ENCODE measurements at regions not wholly inside any gene's neighbourhood (a gene's known extent, or its start where the extent isn't known, plus 50 kb on each side); places are given as distances from the start of the nearest gene placed in this dataset.
"Not testable (repeated sequence)": the region's sequence is repeated elsewhere in the genome, so short reads cannot be mapped to it uniquely, and the experiment has no call there.

GRCh38 chr5:157942595-157942994 lies 83.7 kb upstream of the CLINT1 start:
- DNase-seq (no peak), ATAC-seq (ENCODE audit: low read depth in 2 of 2) (no peak)
- Histone ChIP-seq H3K4me3 (ENCODE audit: low read depth, low read length) (no peak overlapping the region), H3K4me1 (ENCODE audit: control insufficient read depth, insufficient read depth, low read length, poor library complexity, severe bottlenecking) (no peaks in the 10 kb centered on the region), H3K27ac (ENCODE audit: insufficient read depth, low read length, poor library complexity, severe bottlenecking) (no peak overlapping the region), H3K9me3 (ENCODE audit: control insufficient read depth in 2 of 2, low read length in 2 of 2) (no peaks in the 10 kb centered on the region), H3K27me3 (ENCODE audit: control insufficient read depth, insufficient read depth, low read length) (no peaks in the 10 kb centered on the region), H3K36me3 (ENCODE audit: control insufficient read depth, insufficient read depth, low read length) (no peaks in the 10 kb centered on the region)
- Mint-ChIP-seq H3K9me3 (peaks cover 0 to 1% (median 0%) of the 10 kb centered on the region in 7 donors), H3K4me3 (no peak overlapping the region), H3K27ac (no peak overlapping the region), H3K36me3 (no peaks in the 10 kb centered on the region), H3K4me1 (no peaks in the 10 kb centered on the region), H3K27me3 (no peaks in the 10 kb centered on the region)

- Mint-ChIP-seq H3K9me3 (peaks cover 0 to 3% (median 1%) of the 10 kb centered on the region in 7 donors), H3K4me1 (no peaks in the 10 kb centered on the region), H3K36me3 (no peaks in the 10 kb centered on the region), H3K4me3 (no peak overlapping the region), H3K27ac (no peak overlapping the region), H3K27me3 (peaks cover 4% of the 10 kb centered on the region)
- no peaks in the 10 kb centered on the region for H3K4me1 ChIP-seq (ENCODE audit: control insufficient read depth, insufficient read depth, low read length, poor library complexity, severe bottlenecking)
- no peak for DNase-seq
- no peak overlapping the region for H3K4me3 ChIP-seq (ENCODE audit: low read depth, low read length)
- no peaks in the 10 kb centered on the region for H3K27me3 ChIP-seq (ENCODE audit: control insufficient read depth, insufficient read depth, low read length)
- ATAC-seq (ENCODE audit: low read depth in 2 of 2) = no peak
- no peaks in the 10 kb centered on the region for H3K36me3 ChIP-seq (ENCODE audit: control insufficient read depth, insufficient read depth, low read length)
- no peaks in the 10 kb centered on the region for H3K9me3 ChIP-seq (ENCODE audit: control insufficient read depth in 2 of 2, low read length in 2 of 2)
- no peak overlapping the region for H3K27ac ChIP-seq (ENCODE audit: insufficient read depth, low read length, poor library complexity, severe bottlenecking)
These were observed 82.7 kb upstream of the CLINT1 start for GRCh38 chr5:157941616-157942015.

- not testable (repeated sequence) for H3K36me3 Mint-ChIP-seq
These were observed 79.2 kb upstream of the CLINT1 start for GRCh38 chr5:157938101-157938500.

GRCh38 chr5:157936776-157937501 lies 78.0 kb upstream of the CLINT1 start:
- H3K36me3 Mint-ChIP-seq; H3K27me3 Mint-ChIP-seq; ATAC-seq (ENCODE audit: low read depth in 2 of 2); H3K4me1 Mint-ChIP-seq; H3K36me3 ChIP-seq (ENCODE audit: control insufficient read depth, insufficient read depth, low read length); H3K27ac ChIP-seq (ENCODE audit: insufficient read depth, low read length, poor library complexity, severe bottlenecking); H3K9me3 ChIP-seq (ENCODE audit: control insufficient read depth in 2 of 2, low read length in 2 of 2); H3K4me1 ChIP-seq (ENCODE audit: control insufficient read depth, insufficient read depth, low read length, poor library complexity, severe bottlenecking); H3K27me3 ChIP-seq (ENCODE audit: control insufficient read depth, insufficient read depth, low read length); DNase-seq; H3K4me3 ChIP-seq (ENCODE audit: low read depth, low read length); H3K4me3 Mint-ChIP-seq; H3K27ac Mint-ChIP-seq: not testable (repeated sequence)
- peaks cover 0 to 16% (median 7%) of the 10 kb centered on the region in 7 donors for H3K9me3 Mint-ChIP-seq

More at GRCh38 chr5:157938101-157938500, 79.2 kb upstream of the CLINT1 start:
- not testable (repeated sequence) for H3K36me3 ChIP-seq (ENCODE audit: control insufficient read depth, insufficient read depth, low read length); DNase-seq; H3K27ac Mint-ChIP-seq; H3K27me3 ChIP-seq (ENCODE audit: control insufficient read depth, insufficient read depth, low read length); H3K4me3 Mint-ChIP-seq; H3K27ac ChIP-seq (ENCODE audit: insufficient read depth, low read length, poor library complexity, severe bottlenecking); H3K4me1 ChIP-seq (ENCODE audit: control insufficient read depth, insufficient read depth, low read length, poor library complexity, severe bottlenecking); H3K4me1 Mint-ChIP-seq; H3K27me3 Mint-ChIP-seq; H3K4me3 ChIP-seq (ENCODE audit: low read depth, low read length); ATAC-seq (ENCODE audit: low read depth in 2 of 2); H3K9me3 ChIP-seq (ENCODE audit: control insufficient read depth in 2 of 2, low read length in 2 of 2)
- H3K9me3 Mint-ChIP-seq = peaks cover 0 to 16% (median 7%) of the 10 kb centered on the region in 7 donors

- no peak for ATAC-seq (ENCODE audit: low read depth in 2 of 2)
- H3K27ac Mint-ChIP-seq = no peak overlapping the region
- no peak for DNase-seq
- Histone ChIP-seq H3K27ac (ENCODE audit: insufficient read depth, low read length, poor library complexity, severe bottlenecking) (no peak overlapping the region), H3K4me1 (ENCODE audit: control insufficient read depth, insufficient read depth, low read length, poor library complexity, severe bottlenecking) (no peaks in the 10 kb centered on the region), H3K27me3 (ENCODE audit: control insufficient read depth, insufficient read depth, low read length) (no peaks in the 10 kb centered on the region), H3K36me3 (ENCODE audit: control insufficient read depth, insufficient read depth, low read length) (no peaks in the 10 kb centered on the region), H3K4me3 (ENCODE audit: low read depth, low read length) (no peak overlapping the region), H3K9me3 (ENCODE audit: control insufficient read depth in 2 of 2, low read length in 2 of 2) (peaks cover 8 to 10% of the 10 kb centered on the region in 2 experiments)
- H3K4me1 Mint-ChIP-seq = no peaks in the 10 kb centered on the region
- peaks cover 4% of the 10 kb centered on the region for H3K36me3 Mint-ChIP-seq
- peaks cover 5% of the 10 kb centered on the region for H3K27me3 Mint-ChIP-seq
- no peak overlapping the region for H3K4me3 Mint-ChIP-seq
- H3K9me3 Mint-ChIP-seq = peaks cover 0 to 16% (median 7%) of the 10 kb centered on the region in 7 donors
These were observed 75.7 kb upstream of the CLINT1 start for GRCh38 chr5:157934600-157934999.

- ATAC-seq (ENCODE audit: low read depth in 2 of 2) (no peak), DNase-seq (no peak)
- no peaks in the 10 kb centered on the region for H3K4me1 Mint-ChIP-seq
- H3K9me3 ChIP-seq (ENCODE audit: control insufficient read depth in 2 of 2, low read length in 2 of 2) = peaks cover 8 to 10% of the 10 kb centered on the region in 2 experiments
- H3K36me3 ChIP-seq (ENCODE audit: control insufficient read depth, insufficient read depth, low read length) = no peaks in the 10 kb centered on the region
- H3K27me3 ChIP-seq (ENCODE audit: control insufficient read depth, insufficient read depth, low read length) = no peaks in the 10 kb centered on the region
- no peak overlapping the region for H3K27ac ChIP-seq (ENCODE audit: insufficient read depth, low read length, poor library complexity, severe bottlenecking)
- H3K36me3 Mint-ChIP-seq = peaks cover 4% of the 10 kb centered on the region
- H3K4me3 Mint-ChIP-seq = no peak overlapping the region
- no peak overlapping the region for H3K27ac Mint-ChIP-seq
- no peak overlapping the region for H3K4me3 ChIP-seq (ENCODE audit: low read depth, low read length)
- peaks cover 0 to 16% (median 7%) of the 10 kb centered on the region in 7 donors for H3K9me3 Mint-ChIP-seq
- H3K4me1 ChIP-seq (ENCODE audit: control insufficient read depth, insufficient read depth, low read length, poor library complexity, severe bottlenecking) = no peaks in the 10 kb centered on the region
- peaks cover 5% of the 10 kb centered on the region for H3K27me3 Mint-ChIP-seq
These were observed 74.1 kb upstream of the CLINT1 start for GRCh38 chr5:157933005-157933404.

- Histone ChIP-seq H3K4me3 (ENCODE audit: low read depth, low read length) (no peak overlapping the region), H3K27ac (ENCODE audit: insufficient read depth, low read length, poor library complexity, severe bottlenecking) (no peak overlapping the region), H3K9me3 (ENCODE audit: control insufficient read depth in 2 of 2, low read length in 2 of 2) (peaks cover 8 to 10% of the 10 kb centered on the region in 2 experiments), H3K4me1 (ENCODE audit: control insufficient read depth, insufficient read depth, low read length, poor library complexity, severe bottlenecking) (no peaks in the 10 kb centered on the region), H3K27me3 (ENCODE audit: control insufficient read depth, insufficient read depth, low read length) (no peaks in the 10 kb centered on the region), H3K36me3 (ENCODE audit: control insufficient read depth, insufficient read depth, low read length) (no peaks in the 10 kb centered on the region)
- ATAC-seq (ENCODE audit: low read depth in 2 of 2) = no peak
- H3K36me3 Mint-ChIP-seq = peaks cover 4% of the 10 kb centered on the region
- H3K9me3 Mint-ChIP-seq = peaks cover 0 to 16% (median 4%) of the 10 kb centered on the region in 7 donors
- DNase-seq = no peak
- no peaks in the 10 kb centered on the region for H3K4me1 Mint-ChIP-seq
- H3K4me3 Mint-ChIP-seq = no peak overlapping the region
- no peak overlapping the region for H3K27ac Mint-ChIP-seq
- no peaks in the 10 kb centered on the region for H3K27me3 Mint-ChIP-seq
These were observed 71.8 kb upstream of the CLINT1 start for GRCh38 chr5:157930710-157931109.

- no peaks in the 10 kb centered on the region for H3K36me3 Mint-ChIP-seq
- H3K27ac Mint-ChIP-seq = no peak overlapping the region
- no peak for ATAC-seq (ENCODE audit: low read depth in 2 of 2)
These were observed 68.0 kb upstream of the CLINT1 start for GRCh38 chr5:157926977-157927376.

More at GRCh38 chr5:157926977-157927376, 68.0 kb upstream of the CLINT1 start:
- Mint-ChIP-seq H3K27me3 (peaks cover 6% of the 10 kb centered on the region), H3K4me3 (no peak overlapping the region), H3K9me3 (no peaks in the 10 kb centered on the region), H3K4me1 (no peaks in the 10 kb centered on the region)
- Histone ChIP-seq H3K4me3 (ENCODE audit: low read depth, low read length) (no peak overlapping the region), H3K9me3 (ENCODE audit: control insufficient read depth in 2 of 2, low read length in 2 of 2) (no peaks in the 10 kb centered on the region), H3K27me3 (ENCODE audit: control insufficient read depth, insufficient read depth, low read length) (no peaks in the 10 kb centered on the region), H3K27ac (ENCODE audit: insufficient read depth, low read length, poor library complexity, severe bottlenecking) (no peak overlapping the region), H3K4me1 (ENCODE audit: control insufficient read depth, insufficient read depth, low read length, poor library complexity, severe bottlenecking) (no peaks in the 10 kb centered on the region), H3K36me3 (ENCODE audit: control insufficient read depth, insufficient read depth, low read length) (no peaks in the 10 kb centered on the region)
- DNase-seq = no peak

Data from CD4-positive, CD25-positive, alpha-beta regulatory T cell (primary cell).